Renal pelvis (tissue), 1 donor: ENCODE measurements at regions not wholly inside any gene's neighbourhood (a gene's known extent, or its start where the extent isn't known, plus 50 kb on each side); places are given as distances from the start of the nearest gene placed in this dataset.

Source experiments
- DNase-seq: peaks from one replicate; pipeline ENCODE4 v3.0.0-alpha.2; 2013

GRCh38 chr2:107380912-107381311 lies 445.8 kb upstream of the RGPD4 start:
- DNase-seq: no peak

- DNase-seq: no peak
Measured at GRCh38 chr2:107383691-107384090, 443.0 kb upstream of the RGPD4 start.

DNA sequence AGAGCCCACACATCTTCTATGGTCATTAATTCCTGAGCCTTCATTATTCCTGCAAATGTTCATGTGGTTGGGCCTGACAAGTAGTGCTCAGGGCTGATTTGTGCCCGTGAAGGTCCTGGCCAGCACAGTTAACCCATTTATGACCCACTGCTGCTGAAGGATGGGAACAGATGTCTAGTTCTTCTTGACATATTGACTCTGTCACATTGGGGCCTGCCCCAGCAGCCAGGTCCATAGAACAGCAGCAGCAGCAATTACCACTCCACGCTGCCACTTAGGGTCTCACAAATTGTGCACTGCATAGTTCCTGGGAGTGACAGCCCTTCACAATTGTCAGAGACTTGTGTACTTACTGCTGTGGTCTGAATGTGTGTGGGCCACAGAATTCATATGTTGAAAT lies 442.3 kb upstream of the RGPD4 start:
- DNase-seq: no peak

DNA sequence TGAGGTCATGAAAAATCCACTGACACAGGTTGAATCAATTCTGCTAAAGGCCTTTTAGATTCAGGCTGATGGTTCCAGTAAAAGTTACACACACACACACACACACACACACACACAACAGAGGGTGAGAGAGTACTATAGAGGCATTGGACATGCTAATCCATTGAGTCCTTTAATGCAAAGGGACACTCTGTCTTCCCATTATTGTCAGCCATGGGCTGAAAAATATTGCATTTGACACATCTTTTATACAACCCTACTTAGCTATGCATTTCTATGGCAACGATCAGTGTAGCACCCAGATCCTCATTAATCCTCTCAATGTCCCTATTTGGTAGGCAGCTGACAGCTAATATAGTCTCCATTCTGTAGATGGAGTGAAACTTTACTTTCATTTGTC lies 440.8 kb upstream of the RGPD4 start:
- DNase-seq: no peak

- DNase-seq: no peak
Measured at GRCh38 chr2:107392241-107392704, 434.4 kb upstream of the RGPD4 start.

DNA sequence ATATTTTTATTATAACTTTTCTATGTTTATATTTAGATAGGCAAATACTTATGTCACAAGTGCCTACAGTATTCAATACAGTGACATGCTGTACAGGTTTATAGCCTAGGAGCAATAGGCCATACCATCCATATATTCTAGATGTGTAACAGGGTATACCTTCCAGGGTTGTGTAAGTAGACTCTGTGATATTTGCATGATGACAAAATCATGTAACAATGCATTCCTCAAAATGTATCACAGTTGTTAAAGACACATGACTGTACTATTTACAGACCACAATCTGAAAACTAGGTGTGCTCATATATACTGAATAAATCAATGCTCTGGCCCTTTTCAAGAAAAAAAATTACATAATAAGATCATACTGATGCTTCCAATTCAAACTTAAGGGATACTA lies 433.2 kb upstream of the RGPD4 start:
- no peak for DNase-seq

DNA sequence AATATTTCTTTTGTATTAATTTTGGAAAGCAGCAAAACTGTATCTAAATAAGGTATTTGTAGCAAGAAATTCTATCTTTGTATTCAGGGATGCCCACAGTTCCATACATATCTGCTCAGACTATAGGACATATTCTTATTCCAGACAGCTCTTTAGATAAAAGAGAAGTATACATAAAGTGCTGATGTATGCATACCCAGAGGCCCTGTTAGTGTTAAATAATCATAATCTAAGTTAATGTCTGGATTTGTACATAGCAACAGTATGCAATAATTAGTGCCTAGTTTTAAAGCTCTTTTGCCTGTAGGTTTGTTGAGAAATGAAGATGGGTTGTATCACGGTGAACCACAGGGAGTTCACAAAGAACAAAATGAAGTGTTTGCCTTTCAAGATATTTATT lies 428.0 kb upstream of the RGPD4 start:
- DNase-seq: no peak

DNA sequence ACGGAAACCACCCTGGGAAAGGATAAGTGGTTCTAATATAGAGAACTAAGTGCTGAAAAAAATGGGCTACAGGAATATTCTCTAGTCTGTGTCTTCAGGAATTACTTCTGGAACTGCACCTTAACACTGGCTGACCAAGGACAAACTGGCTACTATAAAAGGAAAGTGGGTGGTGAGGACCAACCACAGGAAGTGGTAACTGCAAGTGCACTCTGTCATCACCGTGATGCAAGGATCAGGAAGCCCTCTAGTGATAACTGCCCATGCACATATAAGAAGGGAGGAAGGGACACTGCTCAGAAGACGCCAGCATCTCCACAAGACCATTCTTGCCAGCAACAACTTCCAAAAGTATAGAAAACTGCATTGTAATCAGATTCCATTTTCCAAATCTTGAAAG lies 424.4 kb upstream of the RGPD4 start:
- DNase-seq: no peak

DNA sequence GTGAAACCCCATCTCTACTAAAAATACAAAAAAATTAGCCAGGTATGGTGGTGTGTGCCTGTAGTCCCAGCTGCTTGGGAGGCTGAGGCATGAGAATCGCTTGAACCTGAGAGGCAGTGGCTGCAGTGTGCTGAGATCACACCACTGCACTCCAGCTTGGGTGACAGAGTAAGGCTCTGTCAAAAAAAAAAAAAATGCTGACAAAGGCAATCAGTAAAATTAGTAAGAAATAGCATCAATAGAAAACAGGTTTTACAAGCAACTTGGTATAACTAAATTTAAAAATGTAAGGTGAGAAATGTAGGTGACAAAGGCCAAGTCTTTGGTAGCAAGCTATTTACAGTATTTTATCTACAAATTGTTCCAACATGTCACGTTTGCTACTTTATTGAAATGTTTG lies 421.4 kb upstream of the RGPD4 start:
- DNase-seq: no peak

DNA sequence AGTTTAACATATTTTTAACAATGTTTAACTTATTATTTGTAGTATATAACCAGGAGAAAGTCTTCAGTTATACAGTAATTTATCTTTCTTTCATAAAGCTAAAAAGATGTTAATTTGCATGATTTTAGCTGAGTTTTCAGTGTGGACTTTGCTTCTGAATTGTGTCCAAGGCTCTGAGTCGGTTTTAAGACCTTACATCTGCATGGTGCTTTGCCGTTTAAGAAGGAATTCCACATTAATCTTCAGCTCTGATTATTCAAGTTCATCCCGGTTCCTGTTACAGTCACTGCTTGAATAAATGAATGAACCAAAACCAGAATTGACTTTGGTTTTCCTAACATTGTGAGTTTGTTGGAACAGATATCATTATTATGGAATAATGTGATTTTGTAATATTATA lies 419.7 kb upstream of the RGPD4 start:
- DNase-seq: no peak

DNA sequence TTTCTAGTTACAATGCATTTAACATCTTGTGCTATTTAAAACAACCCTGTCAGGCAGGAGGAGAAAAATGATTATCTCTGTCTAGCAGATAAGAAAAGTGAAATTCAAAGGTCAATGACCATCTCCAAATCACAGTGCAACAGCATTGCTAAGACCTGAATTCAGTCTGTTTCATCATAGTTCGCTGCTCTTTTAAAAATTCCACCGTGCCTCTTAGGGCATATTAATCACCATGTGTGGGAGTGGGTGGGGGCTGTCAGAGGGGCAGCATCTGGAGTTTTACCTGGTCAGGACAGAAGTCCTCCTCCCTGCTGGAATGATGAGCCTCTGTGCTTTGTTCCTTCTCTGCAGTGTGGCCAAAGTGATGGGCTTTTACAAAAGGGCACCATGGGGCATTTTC lies 418.7 kb upstream of the RGPD4 start:
- DNase-seq: no peak

- no peak for DNase-seq
Measured at GRCh38 chr2:107411267-107411666, 415.4 kb upstream of the RGPD4 start.

DNA sequence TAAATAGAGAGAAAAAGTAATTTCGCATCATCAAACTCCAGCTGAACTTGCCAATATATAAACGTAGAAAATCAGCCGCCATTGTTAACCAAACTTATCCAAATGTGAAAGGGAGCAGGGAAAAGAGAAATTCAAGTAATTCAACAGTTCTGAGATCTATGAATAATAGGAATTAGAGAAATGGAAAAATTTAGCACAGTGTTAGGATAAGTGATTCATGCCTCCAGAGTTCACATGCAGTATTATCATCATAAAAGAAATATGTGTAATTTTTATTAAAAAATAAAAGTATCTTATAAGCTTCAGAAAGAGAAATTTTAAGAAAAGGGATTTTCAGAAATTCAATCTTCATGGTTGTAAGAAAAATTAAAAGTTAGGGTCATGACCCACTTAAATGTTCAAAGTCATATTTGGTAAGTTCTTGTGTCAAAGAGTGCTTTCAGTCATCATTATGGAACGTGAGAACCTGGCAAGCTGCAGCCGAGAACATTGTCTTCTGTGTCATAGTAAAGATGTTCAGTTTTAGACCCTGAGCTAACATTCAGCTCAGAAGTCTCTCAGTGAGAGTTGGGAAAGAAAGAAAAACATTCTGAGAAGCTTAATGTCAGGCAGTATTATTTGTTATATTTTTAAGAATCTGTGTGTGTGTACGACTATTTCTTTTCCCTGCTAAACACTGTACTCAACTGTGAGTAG lies 414.3 kb upstream of the RGPD4 start:
- no peak for DNase-seq

DNA sequence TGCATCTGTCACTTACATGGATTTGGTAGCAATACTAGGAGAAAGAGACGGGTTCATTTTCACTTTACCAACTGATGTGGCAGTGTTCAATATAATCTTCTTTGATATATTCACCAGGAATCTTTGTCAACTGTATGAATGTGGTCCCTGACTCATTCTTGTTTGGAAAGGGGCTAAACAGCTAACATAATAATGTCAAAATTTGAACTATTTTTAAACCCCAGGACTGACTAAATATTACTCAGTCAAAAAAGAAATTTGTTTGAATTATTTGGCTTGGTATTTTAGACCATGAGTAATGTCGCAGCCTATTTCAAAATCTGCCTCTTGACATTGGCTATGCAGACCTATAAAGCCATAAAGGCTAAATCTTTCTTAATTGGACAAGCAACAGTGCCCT lies 413.7 kb upstream of the RGPD4 start:
- DNase-seq: no peak

DNA sequence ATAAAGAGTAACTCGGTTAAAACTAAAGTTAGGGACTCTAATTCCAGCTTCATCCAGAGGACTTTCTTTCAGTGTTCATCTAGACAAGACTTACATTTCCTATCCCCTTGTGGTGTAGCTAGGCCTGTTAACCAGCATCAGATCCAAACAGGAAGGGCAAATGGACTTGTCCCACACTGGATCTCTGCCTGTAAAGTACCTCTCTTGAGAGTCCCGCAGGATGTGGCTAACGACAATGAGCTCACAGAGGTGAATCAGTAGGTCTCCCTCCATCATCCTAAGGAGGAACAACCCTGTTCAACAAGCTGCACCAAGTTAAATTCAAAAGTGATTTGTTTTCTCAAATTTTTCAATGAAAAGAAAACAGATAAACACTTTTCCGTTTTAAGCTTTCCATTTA lies 412.3 kb upstream of the RGPD4 start:
- DNase-seq: no peak

DNA sequence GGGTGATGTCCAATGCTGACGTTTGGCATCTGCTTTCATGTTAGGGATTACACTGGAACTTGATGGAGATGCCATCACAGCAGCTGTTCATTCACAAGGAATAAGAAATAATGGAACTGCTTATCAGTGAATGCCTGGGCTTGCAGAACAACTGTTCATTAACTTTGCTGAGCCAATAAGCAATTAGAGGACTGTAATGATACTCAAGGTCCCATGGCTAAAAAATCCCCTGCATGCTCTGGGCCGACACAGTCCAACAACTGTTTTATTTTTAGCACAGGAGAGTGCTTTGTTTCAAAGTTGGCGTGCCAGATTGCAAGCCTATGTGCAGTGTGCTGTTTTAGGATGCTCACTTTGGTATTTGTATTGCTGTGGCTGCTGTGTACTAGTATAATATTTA lies 408.0 kb upstream of the RGPD4 start:
- no peak for DNase-seq

DNA sequence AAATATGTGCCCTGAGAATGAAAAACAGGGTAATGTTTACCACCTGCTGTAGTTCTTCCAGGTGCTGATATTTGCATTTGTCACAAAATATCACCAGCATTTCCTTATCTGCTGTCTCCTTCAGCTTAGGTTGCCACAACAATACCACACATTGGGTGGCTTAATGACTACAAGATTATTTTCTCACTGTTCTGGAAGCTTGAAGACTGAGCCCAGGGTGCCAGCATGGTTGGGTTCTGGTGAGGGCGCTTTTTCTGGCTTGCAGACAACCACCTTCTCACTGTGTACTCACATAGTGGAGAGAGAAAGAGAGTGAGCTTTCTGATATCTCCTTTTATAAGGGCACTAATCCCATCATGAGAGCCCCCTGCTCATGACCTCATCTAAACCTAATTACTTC lies 407.5 kb upstream of the RGPD4 start:
- DNase-seq: no peak

DNA sequence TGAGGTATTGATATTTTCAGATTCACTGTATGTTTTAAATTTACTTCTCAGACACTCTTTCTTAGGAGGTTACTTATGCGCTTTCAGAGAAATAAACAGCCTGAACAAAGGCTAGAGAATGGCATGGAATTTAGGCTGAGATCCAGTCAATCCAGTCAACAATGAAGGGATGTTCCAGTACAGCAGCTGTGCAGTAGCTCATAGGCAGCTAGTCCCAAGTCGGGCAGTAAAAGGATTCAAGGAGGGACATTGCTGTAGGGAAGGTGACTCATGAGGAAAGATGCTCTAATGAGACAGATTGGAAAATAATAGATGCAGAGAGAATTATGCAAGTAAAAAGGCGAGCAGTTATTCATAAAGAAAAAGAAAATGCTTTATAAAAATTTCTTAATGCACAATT lies 397.9 kb upstream of the RGPD4 start:
- DNase-seq: no peak

DNA sequence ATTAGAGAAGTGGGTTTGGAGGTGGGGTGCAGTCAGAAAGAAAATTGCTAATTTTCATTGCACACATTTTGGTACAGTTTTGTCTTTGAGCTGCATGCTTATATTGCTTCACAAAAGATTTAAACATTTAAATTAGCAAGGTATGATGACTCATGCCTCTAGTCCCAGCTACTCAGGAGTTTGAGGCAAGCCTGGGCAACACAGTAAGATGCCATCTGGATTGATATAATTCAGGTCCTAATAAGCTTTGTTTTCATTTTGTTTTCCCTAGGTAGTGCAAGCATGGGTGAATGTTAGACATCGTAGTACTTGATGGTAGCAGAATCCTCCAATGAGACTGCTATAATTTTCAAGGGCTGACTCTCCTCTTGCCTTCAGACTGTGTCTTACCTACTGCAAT lies 396.7 kb upstream of the RGPD4 start:
- no peak for DNase-seq

DNA sequence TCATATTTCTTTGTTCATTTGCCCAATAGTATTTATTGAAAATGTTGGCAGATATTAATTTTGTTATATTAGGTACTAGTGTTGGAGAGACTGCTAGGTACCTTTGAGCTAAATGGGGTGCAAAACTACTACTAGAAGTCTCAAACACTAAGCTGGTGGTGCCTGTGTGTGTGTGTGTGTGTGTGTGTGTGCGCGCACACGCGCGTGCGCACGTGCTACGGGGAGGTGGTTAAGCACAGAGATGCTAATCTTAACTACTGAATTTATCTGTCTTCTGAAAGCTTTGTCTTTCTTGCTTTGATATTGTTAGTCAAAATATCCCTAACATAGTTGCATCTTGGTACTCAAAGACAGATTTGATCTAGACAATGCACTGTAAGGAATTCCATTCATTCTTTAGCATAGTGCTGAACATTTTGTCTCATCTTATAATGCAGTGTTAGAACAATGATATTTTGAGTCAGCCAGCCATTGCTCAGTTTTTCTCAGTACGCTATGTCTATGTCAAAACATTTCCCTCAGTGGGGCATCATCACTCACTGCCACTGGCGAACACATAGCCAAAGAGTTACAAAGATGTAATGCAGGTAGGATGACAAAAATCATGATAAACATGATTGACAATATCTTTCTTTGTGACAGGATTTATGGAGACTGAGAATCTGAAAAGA lies 396.0 kb upstream of the RGPD4 start:
- no peak for DNase-seq

DNA sequence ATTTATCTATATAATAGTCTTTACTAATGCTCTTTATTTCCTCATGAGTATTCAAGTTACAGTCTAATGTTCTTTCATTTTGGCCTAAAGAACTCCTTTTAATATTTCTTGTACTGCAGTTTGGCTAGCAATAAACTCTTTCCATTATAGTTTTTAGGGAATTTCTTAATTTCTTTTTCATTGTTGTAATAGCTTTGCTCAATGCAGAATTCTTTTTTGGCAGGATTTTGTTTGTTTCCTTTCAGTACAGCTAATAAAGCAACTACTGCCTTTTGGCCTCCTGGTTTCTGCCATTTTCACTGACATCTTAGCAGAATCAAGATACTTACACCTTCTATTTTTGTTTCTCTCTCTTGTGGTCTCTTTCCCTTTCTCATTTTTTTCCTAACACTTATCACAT lies 390.4 kb upstream of the RGPD4 start:
- no peak for DNase-seq

GRCh38 chr2:107437265-107437664 lies 389.4 kb upstream of the RGPD4 start:
- DNase-seq: no peak

DNA sequence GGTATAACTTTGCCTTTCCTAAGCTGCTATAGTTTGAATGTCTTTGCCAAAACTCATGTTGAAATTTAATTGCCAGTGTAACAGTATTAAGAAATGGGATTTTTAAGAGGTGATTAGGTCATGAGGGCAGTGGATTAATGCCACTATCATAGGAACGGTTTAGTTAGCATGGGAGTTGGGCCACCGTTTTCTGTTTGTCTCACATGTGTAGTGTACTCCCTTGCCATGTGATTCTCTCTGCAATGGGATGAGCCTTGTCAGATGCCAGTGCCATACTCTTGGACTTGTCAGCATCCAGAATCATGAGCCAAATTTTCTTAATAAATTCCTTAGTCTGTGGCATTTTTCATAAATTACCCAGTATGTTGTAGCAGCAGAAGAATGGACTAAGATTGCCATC lies 388.9 kb upstream of the RGPD4 start:
- no peak for DNase-seq

DNA sequence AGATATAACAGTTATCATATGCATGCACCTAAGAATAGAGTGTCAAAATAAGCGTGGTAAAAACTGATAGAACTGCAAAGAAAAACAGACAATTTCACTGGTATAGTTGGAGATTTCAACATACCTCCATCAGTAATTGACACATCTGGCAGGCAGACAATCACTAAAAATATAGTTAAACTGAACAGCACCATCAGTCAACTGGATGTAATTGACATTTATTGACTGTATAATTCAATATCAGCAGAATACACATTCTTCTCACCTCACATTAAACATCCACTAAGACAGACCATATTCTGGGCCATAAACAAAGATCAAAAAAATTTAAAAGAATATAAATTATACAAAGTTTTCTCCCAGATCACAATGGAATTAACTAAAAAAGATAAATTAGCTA lies 378.5 kb upstream of the RGPD4 start:
- no peak for DNase-seq
